Prostate gland (tissue), 2 donors: ENCODE measurements at regions not wholly inside any gene's neighbourhood (a gene's known extent, or its start where the extent isn't known, plus 50 kb on each side); places are given as distances from the start of the nearest gene placed in this dataset.
A peak's percentile ranks its signal among the peaks of the same experiment; 100 is the strongest.

ENCODE experiments used
- DNase-seq: peaks from one replicate; pipeline ENCODE4 v3.0.0-alpha.2; 2019; ENCODE audit warnings: low spot score
- H3K27ac ChIP-seq, 2 donors: fragments of 200-600 bp; sonication (generic); 2 replicates each; pipeline ENCODE4 v1.5.1; 2017 to 2019
- H3K27me3 ChIP-seq: fragments of 200-600 bp; sonication (generic); replicated peaks from 2 replicates; pipeline ENCODE4 v1.5.1; 2019; ENCODE audit not compliant: insufficient read depth
- H3K36me3 ChIP-seq, 2 donors: fragments of 200-600 bp; sonication (generic); 1 replicate in 1 of 2; 2 replicates in 1 of 2; pipeline versions ENCODE4 v1.5.1 to v1.8.1; 2017 to 2019
- H3K4me1 ChIP-seq: fragments of 200-600 bp; sonication (generic); replicated peaks from 2 replicates; pipeline ENCODE4 v1.5.1; 2019
- H3K4me3 ChIP-seq, 2 donors: fragments of 200-600 bp; sonication (generic); 2 replicates each; pipeline ENCODE4 v1.5.1; 2017 to 2019
- H3K9me3 ChIP-seq: fragments of 200-600 bp; sonication (generic); 2 replicates; pipeline ENCODE4 v1.5.1; 2017
- CTCF ChIP-seq, 4 experiments: fragments of 200-600 bp in 2 of 4; fragments of 450-650 bp in 2 of 4; sonication (generic) in 2 of 4; IDR thresholded peaks; 1 replicate in 3 of 4; 2 replicates in 1 of 4; pipeline ENCODE4 v1.5.1; 2016 to 2019; ENCODE audit warnings: antibody characterized with exemption in 4 of 4, mild to moderate bottlenecking in 2 of 4, moderate library complexity in 2 of 4
- POLR2A ChIP-seq: fragments of 450-650 bp; IDR thresholded peaks from one replicate; pipeline ENCODE4 v1.6.1; 2016; ENCODE audit warnings: antibody characterized with exemption, mild to moderate bottlenecking
- POLR2AphosphoS5 ChIP-seq: sonication (generic); formaldehyde crosslinking; IDR thresholded peaks from one replicate; pipeline ENCODE4 v1.6.1; 2017; ENCODE audit warnings: antibody characterized with exemption
- WGBS: methylation state at CpG from one replicate; pipeline ENCODE4 v1.1.5; 2018; 5-methylcytosine and 5-hydroxymethylcytosine counted together
- intact Hi-C: fragments of 100-400 bp; cut with DNase I; formaldehyde crosslinking; loops from one replicate; pipeline ENCODE4 v1.14.2; 2022

- no peaks in the 10 kb centered on the region for H3K36me3 ChIP-seq
- 11% methylated on average over 2 of the region's 2 CpGs for WGBS
- intact Hi-C loops, result no loop called here
- no peaks in the 10 kb centered on the region for H3K9me3 ChIP-seq
- H3K4me3 ChIP-seq, result no peak overlapping the region
- no peak overlapping the region for H3K27ac ChIP-seq
- H3K4me1 ChIP-seq, result no peaks in the 10 kb centered on the region
- TF ChIP-seq POLR2AphosphoS5, result no peak
- TF ChIP-seq CTCF (IDR thresholded peaks at IDR 0.05), result no peak
- TF ChIP-seq POLR2A, result no peak
- peak; percentile 5 for DNase-seq
- no peaks in the 10 kb centered on the region for H3K27me3 ChIP-seq
These were observed 350.1 kb upstream of the NBEA start for GRCh38 chr13:34591900-34592529.

GRCh38 chr13:34593658-34594057 is 348.4 kb upstream of the NBEA start:
- Histone ChIP-seq H3K36me3 (no peaks in the 10 kb centered on the region), H3K4me3 (no peak overlapping the region), H3K27ac (no peak overlapping the region), H3K4me1 (no peaks in the 10 kb centered on the region), H3K27me3 (no peaks in the 10 kb centered on the region), H3K9me3 (no peaks in the 10 kb centered on the region)
- no peak for DNase-seq
- TF ChIP-seq POLR2AphosphoS5, result no peak
- TF ChIP-seq CTCF (IDR thresholded peaks at IDR 0.05), result no peak
- TF ChIP-seq POLR2A, result no peak
- whole genome bisulfite sequencing, result 93% methylated on average over 1 of the region's 1 CpG
- intact Hi-C loops, result no loop called here

- H3K36me3 ChIP-seq, result no peaks in the 10 kb centered on the region
- no peak overlapping the region for H3K4me3 ChIP-seq
- TF ChIP-seq POLR2AphosphoS5 (no peak), POLR2A (no peak), CTCF (IDR thresholded peaks at IDR 0.05) (no peak)
- WGBS, result 91% methylated on average over 5 of the region's 5 CpGs
- no peaks in the 10 kb centered on the region for H3K4me1 ChIP-seq
- intact Hi-C loops, result no loop called here
- no peak overlapping the region for H3K27ac ChIP-seq
- no peak for DNase-seq
- H3K9me3 ChIP-seq, result no peaks in the 10 kb centered on the region
- no peaks in the 10 kb centered on the region for H3K27me3 ChIP-seq
These were observed 347.6 kb upstream of the NBEA start for GRCh38 chr13:34594507-34594906.

- Histone ChIP-seq H3K9me3 (no peaks in the 10 kb centered on the region), H3K27me3 (no peaks in the 10 kb centered on the region), H3K4me1 (no peaks in the 10 kb centered on the region), H3K36me3 (no peaks in the 10 kb centered on the region), H3K4me3 (no peak overlapping the region), H3K27ac (no peak overlapping the region)
- WGBS, result 77% methylated on average over 3 of the region's 3 CpGs
- no peak for DNase-seq
- TF ChIP-seq CTCF (IDR thresholded peaks at IDR 0.05) (no peak), POLR2A (no peak), POLR2AphosphoS5 (no peak)
- intact Hi-C loops, result no loop called here
These were observed 333.7 kb upstream of the NBEA start for GRCh38 chr13:34608331-34608730.

GRCh38 chr13:34611671-34612070 is 330.4 kb upstream of the NBEA start:
- no peak for DNase-seq
- WGBS, result 73% methylated on average over 1 of the region's 1 CpG
- Histone ChIP-seq H3K4me1 (no peaks in the 10 kb centered on the region), H3K27ac (no peak overlapping the region), H3K9me3 (no peaks in the 10 kb centered on the region), H3K4me3 (no peak overlapping the region), H3K36me3 (no peaks in the 10 kb centered on the region), H3K27me3 (no peaks in the 10 kb centered on the region)
- TF ChIP-seq CTCF (IDR thresholded peaks at IDR 0.05), result no peak
- no peak for TF ChIP-seq POLR2A
- no peak for TF ChIP-seq POLR2AphosphoS5
- intact Hi-C loops, result no loop called here
